ENCODE measurements at regions not wholly inside any gene's neighbourhood (a gene's known extent, or its start where the extent isn't known, plus 50 kb on each side); places are given as distances from the start of the nearest gene placed in this dataset.

DNA sequence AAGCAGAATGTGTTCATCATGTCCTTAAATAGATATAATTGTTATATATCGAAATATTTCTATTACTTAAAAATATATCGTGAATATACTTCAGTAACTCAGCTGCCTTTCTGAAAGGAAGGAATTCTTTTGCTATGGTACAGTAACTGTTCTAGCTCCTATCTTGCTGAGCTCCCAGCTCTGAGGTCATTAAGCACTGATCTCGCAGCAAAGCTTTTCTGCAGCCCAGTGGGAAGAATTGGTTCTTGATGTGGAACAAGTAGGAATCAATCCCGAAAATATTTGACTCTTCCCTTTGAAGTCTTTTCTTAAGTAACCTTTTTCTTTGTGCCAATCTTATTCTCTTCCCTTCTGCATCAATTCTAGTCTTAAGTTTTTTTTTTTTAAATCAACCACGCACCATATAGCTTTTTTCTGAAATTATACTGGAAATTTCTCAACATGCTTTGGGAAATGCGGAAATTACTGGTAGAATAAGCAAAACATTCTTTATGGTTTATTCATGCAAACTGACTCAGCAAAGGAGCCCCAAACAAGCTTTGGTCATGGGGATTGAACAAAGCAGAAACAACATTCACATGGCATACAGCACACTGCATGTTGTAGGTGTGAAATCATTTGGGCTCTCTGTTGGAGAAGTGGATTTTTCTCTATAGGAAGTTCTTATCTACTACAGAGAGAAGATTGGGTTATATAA, 428.9 kb upstream of the GNPDA2 start:
- TF ChIP-seq, protein P1, sequence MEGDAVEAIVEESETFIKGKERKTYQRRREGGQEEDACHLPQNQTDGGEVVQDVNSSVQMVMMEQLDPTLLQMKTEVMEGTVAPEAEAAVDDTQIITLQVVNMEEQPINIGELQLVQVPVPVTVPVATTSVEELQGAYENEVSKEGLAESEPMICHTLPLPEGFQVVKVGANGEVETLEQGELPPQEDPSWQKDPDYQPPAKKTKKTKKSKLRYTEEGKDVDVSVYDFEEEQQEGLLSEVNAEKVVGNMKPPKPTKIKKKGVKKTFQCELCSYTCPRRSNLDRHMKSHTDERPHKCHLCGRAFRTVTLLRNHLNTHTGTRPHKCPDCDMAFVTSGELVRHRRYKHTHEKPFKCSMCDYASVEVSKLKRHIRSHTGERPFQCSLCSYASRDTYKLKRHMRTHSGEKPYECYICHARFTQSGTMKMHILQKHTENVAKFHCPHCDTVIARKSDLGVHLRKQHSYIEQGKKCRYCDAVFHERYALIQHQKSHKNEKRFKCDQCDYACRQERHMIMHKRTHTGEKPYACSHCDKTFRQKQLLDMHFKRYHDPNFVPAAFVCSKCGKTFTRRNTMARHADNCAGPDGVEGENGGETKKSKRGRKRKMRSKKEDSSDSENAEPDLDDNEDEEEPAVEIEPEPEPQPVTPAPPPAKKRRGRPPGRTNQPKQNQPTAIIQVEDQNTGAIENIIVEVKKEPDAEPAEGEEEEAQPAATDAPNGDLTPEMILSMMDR (IDR thresholded peaks at IDR 0.05) = no peak
- no peak for TF ChIP-seq POLR2A (IDR thresholded peaks at IDR 0.05)

All from right lobe of liver (tissue), 4 donors.